T-cell (primary cell): ENCODE measurements at regions not wholly inside any gene's neighbourhood (a gene's known extent, or its start where the extent isn't known, plus 50 kb on each side); places are given as distances from the start of the nearest gene placed in this dataset.

Experiments used
- ATAC-seq, 4 experiments: fragments of 200-7000 bp in 3 of 4; fragments of 150-1000 bp in 1 of 4; cut with Tn5 transposase; replicated peaks in 1 of 4; 1 replicate in 3 of 4; 2 replicates in 1 of 4; pipeline ENCODE4 v1.10.0; 2021; ENCODE audit warnings: moderate library complexity in 3 of 4, mild to moderate bottlenecking in 2 of 4, moderate number of reproducible peaks in 1 of 4
- CTCF ChIA-PET, 2 donors: fragments of 300-600 bp; sonication (Branson Sonifier 250); formaldehyde crosslinking; loops; one replicate each; lab custom pipeline; 2022; ENCODE audit warnings: antibody characterized with exemption in 2 of 2; lab: Charles Lee
- POLR2A ChIA-PET, 2 donors: fragments of 300-600 bp; sonication (Branson Sonifier 250); formaldehyde crosslinking; loops; one replicate each; lab custom pipeline; 2022; ENCODE audit warnings: antibody characterized with exemption in 2 of 2; lab: Charles Lee
- DNase-seq, 35 experiments: peaks; one replicate each; pipeline versions ENCODE4 v3.0.0 to v3.0.0-alpha.2; 2013 to 2023
- H3K27ac ChIP-seq: one replicate; pipeline ENCODE4 v1.5.1; 2013; ENCODE audit warnings: low read length
- H3K27me3 ChIP-seq, 2 experiments: replicated peaks in 1 of 2; 1 replicate in 1 of 2; 2 replicates in 1 of 2; pipeline versions ENCODE4 v1.6.1 to v1.7.0; 2013; ENCODE audit warnings: low read length in 1 of 2, mixed read lengths in 1 of 2; ENCODE audit not compliant: control insufficient read depth in 2 of 2, insufficient read depth in 2 of 2; ENCODE audit errors: extremely low read depth in 1 of 2
- H3K36me3 ChIP-seq, 2 donors: 1 replicate in 1 of 2; 2 replicates in 1 of 2; pipeline versions ENCODE4 v1.6.1 to v1.7.0; 2013; ENCODE audit warnings: low read length in 1 of 2; ENCODE audit not compliant: control insufficient read depth in 2 of 2, insufficient read depth in 1 of 2; ENCODE audit errors: extremely low read depth in 1 of 2
- H3K4me1 ChIP-seq, 2 experiments: 1 replicate in 1 of 2; 2 replicates in 1 of 2; pipeline versions ENCODE4 v1.6.1 to v1.7.0; 2013; ENCODE audit warnings: low read length in 2 of 2, mixed read lengths in 1 of 2; ENCODE audit not compliant: insufficient read depth in 2 of 2, control insufficient read depth in 1 of 2; ENCODE audit errors: extremely low read depth in 1 of 2
- H3K4me3 ChIP-seq, 2 donors: 1 replicate in 1 of 2; 2 replicates in 1 of 2; pipeline versions ENCODE4 v1.5.1 to v1.7.0; 2013; ENCODE audit warnings: mild to moderate bottlenecking in 2 of 2, low read length in 1 of 2, moderate library complexity in 1 of 2; ENCODE audit not compliant: control insufficient read depth in 1 of 2; ENCODE audit errors: extremely low read depth in 1 of 2
- H3K9me3 ChIP-seq: 2 replicates; pipeline ENCODE4 v1.7.0; 2013
- H3K27ac Mint-ChIP-seq, 2 donors: one replicate each; pipeline ENCODE4 v1.8.0; 2020 to 2021; ENCODE audit warnings: mild to moderate bottlenecking in 2 of 2, mixed read lengths in 2 of 2
- H3K27me3 Mint-ChIP-seq, 2 donors: one replicate each; pipeline ENCODE4 v1.8.0; 2021 to 2022; ENCODE audit warnings: mixed read lengths in 2 of 2
- H3K36me3 Mint-ChIP-seq: one replicate; pipeline ENCODE4 v1.8.0; 2021; ENCODE audit warnings: mixed read lengths
- H3K4me1 Mint-ChIP-seq, 3 donors: one replicate each; pipeline ENCODE4 v1.8.0; 2020 to 2022; ENCODE audit warnings: mixed read lengths in 3 of 3, mild to moderate bottlenecking in 1 of 3
- H3K4me3 Mint-ChIP-seq, 3 donors: one replicate each; pipeline ENCODE4 v1.8.0; 2020 to 2022; ENCODE audit warnings: mild to moderate bottlenecking in 3 of 3, mixed read lengths in 3 of 3, moderate library complexity in 3 of 3
- H3K9me3 Mint-ChIP-seq, 3 donors: one replicate each; pipeline ENCODE4 v1.8.0; 2020 to 2022; ENCODE audit warnings: mixed read lengths in 3 of 3
- WGBS: methylation state at CpG from one replicate; pipeline ENCODE4 v1.1.5; 2013; ENCODE audit warnings: missing lambda C conversion rate; ENCODE audit not compliant: insufficient coverage; 5-methylcytosine and 5-hydroxymethylcytosine counted together

GRCh38 chr2:188130317-188130716, 161.4 kb upstream of the GULP1 start:
- ChIA-PET CTCF (no interaction called here), POLR2A (no interaction called here)
- no peaks in the 10 kb centered on the region for H3K4me1 Mint-ChIP-seq
- H3K4me3 ChIP-seq, result no peak overlapping the region
- no peak overlapping the region for H3K27ac ChIP-seq
- H3K27ac Mint-ChIP-seq, result no peak overlapping the region
- H3K36me3 Mint-ChIP-seq, result no peaks in the 10 kb centered on the region
- H3K27me3 Mint-ChIP-seq, result no peaks in the 10 kb centered on the region
- no peak for ATAC-seq
- H3K27me3 ChIP-seq, result no peaks in the 10 kb centered on the region
- no peaks in the 10 kb centered on the region for H3K4me1 ChIP-seq
- H3K9me3 ChIP-seq, result no peaks in the 10 kb centered on the region
- no peak overlapping the region for H3K4me3 Mint-ChIP-seq
- no peaks in the 10 kb centered on the region for H3K36me3 ChIP-seq
- no peak for DNase-seq
- H3K9me3 Mint-ChIP-seq, result peaks cover 0 to 8% (median 3%) of the 10 kb centered on the region in 3 donors

GRCh38 chr2:188131281-188131680, 160.4 kb upstream of the GULP1 start:
- Histone ChIP-seq H3K4me3 (no peak overlapping the region), H3K27ac (no peak overlapping the region), H3K36me3 (no peaks in the 10 kb centered on the region), H3K9me3 (no peaks in the 10 kb centered on the region), H3K4me1 (no peaks in the 10 kb centered on the region), H3K27me3 (no peaks in the 10 kb centered on the region)
- H3K4me3 Mint-ChIP-seq, result no peak overlapping the region
- H3K36me3 Mint-ChIP-seq, result no peaks in the 10 kb centered on the region
- CTCF ChIA-PET, result no interaction called here
- H3K27me3 Mint-ChIP-seq, result no peaks in the 10 kb centered on the region
- ATAC-seq (no peak), DNase-seq (no peak)
- POLR2A ChIA-PET, result no interaction called here
- peaks cover 0 to 8% (median 3%) of the 10 kb centered on the region in 3 donors for H3K9me3 Mint-ChIP-seq
- H3K4me1 Mint-ChIP-seq, result no peaks in the 10 kb centered on the region
- no CpG with 5 or more reads among the region's 1 CpG for WGBS
- H3K27ac Mint-ChIP-seq, result no peak overlapping the region

GRCh38 chr2:188132385-188132784, 159.3 kb upstream of the GULP1 start:
- H3K27me3 ChIP-seq, result no peaks in the 10 kb centered on the region
- H3K27ac ChIP-seq, result no peak overlapping the region
- ChIA-PET POLR2A (no interaction called here), CTCF (no interaction called here)
- no peaks in the 10 kb centered on the region for H3K4me1 ChIP-seq
- no peak for DNase-seq
- ATAC-seq, result no peak
- H3K27ac Mint-ChIP-seq, result no peak overlapping the region
- 95% methylated on average over 3 of the region's 5 CpGs for WGBS
- H3K27me3 Mint-ChIP-seq, result no peaks in the 10 kb centered on the region
- H3K36me3 Mint-ChIP-seq, result no peaks in the 10 kb centered on the region
- peaks cover 0 to 8% (median 3%) of the 10 kb centered on the region in 3 donors for H3K9me3 Mint-ChIP-seq
- H3K36me3 ChIP-seq, result no peaks in the 10 kb centered on the region
- no peak overlapping the region for H3K4me3 Mint-ChIP-seq
- no peaks in the 10 kb centered on the region for H3K4me1 Mint-ChIP-seq
- no peaks in the 10 kb centered on the region for H3K9me3 ChIP-seq
- H3K4me3 ChIP-seq, result no peak overlapping the region

- DNase-seq (no peak), ATAC-seq (no peak)
- H3K27ac Mint-ChIP-seq, result no peak overlapping the region
- peaks cover 0 to 8% (median 3%) of the 10 kb centered on the region in 3 donors for H3K9me3 Mint-ChIP-seq
- H3K27ac ChIP-seq, result no peak overlapping the region
- no peaks in the 10 kb centered on the region for H3K27me3 Mint-ChIP-seq
- no peaks in the 10 kb centered on the region for H3K36me3 Mint-ChIP-seq
- ChIA-PET POLR2A (no interaction called here), CTCF (no interaction called here)
- H3K4me3 ChIP-seq, result no peak overlapping the region
- no peaks in the 10 kb centered on the region for H3K36me3 ChIP-seq
- WGBS, result no CpG with 5 or more reads among the region's 1 CpG
- H3K27me3 ChIP-seq, result no peaks in the 10 kb centered on the region
- H3K4me3 Mint-ChIP-seq, result no peak overlapping the region
- no peaks in the 10 kb centered on the region for H3K4me1 ChIP-seq
- no peaks in the 10 kb centered on the region for H3K9me3 ChIP-seq
- no peaks in the 10 kb centered on the region for H3K4me1 Mint-ChIP-seq
Observed at GRCh38 chr2:188134241-188134640, 157.4 kb upstream of the GULP1 start.

GRCh38 chr2:188138313-188138712, 153.4 kb upstream of the GULP1 start:
- Mint-ChIP-seq H3K27ac (no peak overlapping the region), H3K36me3 (no peaks in the 10 kb centered on the region), H3K4me3 (no peak overlapping the region), H3K9me3 (peaks cover 0 to 2% (median 0%) of the 10 kb centered on the region in 3 donors), H3K27me3 (peaks cover 0 to 3% of the 10 kb centered on the region in 2 donors), H3K4me1 (no peaks in the 10 kb centered on the region)
- Histone ChIP-seq H3K9me3 (no peaks in the 10 kb centered on the region), H3K36me3 (no peaks in the 10 kb centered on the region), H3K27ac (no peak overlapping the region), H3K4me1 (no peaks in the 10 kb centered on the region), H3K27me3 (no peaks in the 10 kb centered on the region), H3K4me3 (no peak overlapping the region)
- no peak for DNase-seq
- ATAC-seq, result no peak
- ChIA-PET POLR2A (no interaction called here), CTCF (no interaction called here)

- no peak overlapping the region for H3K4me3 ChIP-seq
- peaks cover 0 to 5% (median 0%) of the 10 kb centered on the region in 3 donors for H3K9me3 Mint-ChIP-seq
Observed at GRCh38 chr2:188142088-188142487, 149.6 kb upstream of the GULP1 start.

GRCh38 chr2:188142636-188143295, 148.9 kb upstream of the GULP1 start:
- DNase-seq, result no peak
- H3K4me1 Mint-ChIP-seq, result no peaks in the 10 kb centered on the region
- H3K4me3 Mint-ChIP-seq, result no peak overlapping the region
- ChIA-PET POLR2A (no interaction called here), CTCF (no interaction called here)
- no peak overlapping the region for H3K27ac Mint-ChIP-seq
- peaks cover 0 to 5% (median 0%) of the 10 kb centered on the region in 3 donors for H3K9me3 Mint-ChIP-seq
- Histone ChIP-seq H3K36me3 (no peaks in the 10 kb centered on the region), H3K4me1 (no peaks in the 10 kb centered on the region), H3K9me3 (no peaks in the 10 kb centered on the region), H3K27ac (no peak overlapping the region), H3K27me3 (no peaks in the 10 kb centered on the region), H3K4me3 (no peak overlapping the region)
- no peaks in the 10 kb centered on the region for H3K36me3 Mint-ChIP-seq
- no CpG with 5 or more reads among the region's 3 CpGs for WGBS
- ATAC-seq, result no peak
- peaks cover 0 to 3% of the 10 kb centered on the region in 2 donors for H3K27me3 Mint-ChIP-seq

More at GRCh38 chr2:188142088-188142487, 149.6 kb upstream of the GULP1 start:
- Mint-ChIP-seq H3K36me3 (no peaks in the 10 kb centered on the region), H3K27me3 (peaks cover 0 to 3% of the 10 kb centered on the region in 2 donors), H3K4me1 (no peaks in the 10 kb centered on the region), H3K27ac (no peak overlapping the region), H3K4me3 (no peak overlapping the region)
- no peaks in the 10 kb centered on the region for H3K36me3 ChIP-seq
- ChIA-PET CTCF (no interaction called here), POLR2A (no interaction called here)
- H3K27me3 ChIP-seq, result no peaks in the 10 kb centered on the region
- ATAC-seq (no peak), DNase-seq (no peak)
- no peaks in the 10 kb centered on the region for H3K9me3 ChIP-seq
- no peak overlapping the region for H3K27ac ChIP-seq
- H3K4me1 ChIP-seq, result no peaks in the 10 kb centered on the region
